Activated CD4-positive, alpha-beta T cell treated with anti-CD3 and anti-CD28 coated beads, Interleukin-2, amount 10 ng/mL, durations not matched to agents 7 days and 5 days (primary cell): ENCODE measurements at regions not wholly inside any gene's neighbourhood (a gene's known extent, or its start where the extent isn't known, plus 50 kb on each side); places are given as distances from the start of the nearest gene placed in this dataset.
"Not testable (repeated sequence)": the region's sequence is repeated elsewhere in the genome, so short reads cannot be mapped to it uniquely, and the experiment has no call there.

Experiments used
- CTCF ChIA-PET: fragments of 350-600 bp; sonication (Branson Sonifier 250); formaldehyde crosslinking; loops from one replicate; lab custom pipeline; 2021; ENCODE audit warnings: antibody characterized with exemption; lab: Charles Lee
- POLR2A ChIA-PET: fragments of 350-600 bp; sonication (Branson Sonifier 250); formaldehyde crosslinking; loops from one replicate; lab custom pipeline; 2021; ENCODE audit warnings: antibody characterized with exemption; lab: Charles Lee
- DNase-seq: peaks from one replicate; pipeline ENCODE4 v3.0.0-alpha.2; 2020
- H3K27ac Mint-ChIP-seq: one replicate; pipeline ENCODE4 v1.8.0; 2021; ENCODE audit warnings: mild to moderate bottlenecking, moderate library complexity, mixed read lengths
- H3K27me3 Mint-ChIP-seq: one replicate; pipeline ENCODE4 v1.8.0; 2021; ENCODE audit warnings: mixed read lengths
- H3K36me3 Mint-ChIP-seq: one replicate; pipeline ENCODE4 v1.8.0; 2021; ENCODE audit warnings: low read depth, mixed read lengths
- H3K4me1 Mint-ChIP-seq: one replicate; pipeline ENCODE4 v1.8.0; 2021; ENCODE audit warnings: mixed read lengths
- H3K4me3 Mint-ChIP-seq: one replicate; pipeline ENCODE4 v1.8.0; 2021; ENCODE audit warnings: mild to moderate bottlenecking, moderate library complexity, mixed read lengths
- H3K9me3 Mint-ChIP-seq: one replicate; pipeline ENCODE4 v1.8.0; 2021; ENCODE audit warnings: mixed read lengths

DNA sequence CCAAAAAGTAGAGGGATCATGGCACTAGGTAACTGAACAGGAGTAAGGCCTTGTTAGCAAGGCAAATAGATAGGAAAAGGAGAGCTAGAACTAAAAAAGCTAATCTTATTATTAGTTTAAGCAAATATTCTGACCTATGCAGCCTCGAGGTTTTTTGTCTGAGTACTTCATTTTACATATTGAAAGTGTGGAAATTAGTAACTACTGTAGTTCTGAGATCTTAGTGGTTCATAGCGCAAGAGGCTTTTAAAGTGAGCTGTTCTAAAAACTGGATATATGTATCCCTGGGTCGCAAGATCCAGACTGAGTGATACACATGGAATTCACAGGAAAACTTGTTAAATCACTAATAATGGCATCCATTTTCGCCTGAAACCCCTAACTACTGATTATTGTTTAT lies 411.0 kb upstream of the SOX5 start:
- Mint-ChIP-seq H3K27me3 (no peaks in the 10 kb centered on the region), H3K27ac (no peak overlapping the region), H3K4me3 (no peak overlapping the region), H3K36me3 (no peaks in the 10 kb centered on the region), H3K4me1 (no peaks in the 10 kb centered on the region), H3K9me3 (no peaks in the 10 kb centered on the region)
- no peak for DNase-seq
- ChIA-PET POLR2A (no interaction called here), CTCF (no interaction called here)

DNA sequence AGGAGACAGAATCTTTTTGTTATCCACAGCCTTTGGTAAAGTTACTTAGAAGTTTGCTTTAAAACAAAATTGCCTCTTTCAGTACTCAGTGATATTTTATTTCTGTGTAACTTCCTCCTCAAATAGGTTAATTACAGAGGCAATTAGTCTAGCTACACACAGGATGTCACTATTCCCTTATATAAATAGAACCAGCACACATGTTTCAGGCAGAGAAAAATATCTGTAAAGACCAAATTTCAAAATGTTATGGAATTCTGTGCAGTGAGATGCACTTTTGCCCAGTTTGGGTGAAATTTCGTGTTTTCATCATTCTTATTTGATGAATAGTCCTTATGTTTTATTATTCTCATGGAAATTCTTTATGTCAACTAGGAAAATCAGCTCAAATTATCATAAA lies 410.6 kb upstream of the SOX5 start:
- H3K27ac Mint-ChIP-seq = no peak overlapping the region
- no peaks in the 10 kb centered on the region for H3K27me3 Mint-ChIP-seq
- H3K4me1 Mint-ChIP-seq = no peaks in the 10 kb centered on the region
- DNase-seq = no peak
- ChIA-PET POLR2A (no interaction called here), CTCF (no interaction called here)
- H3K36me3 Mint-ChIP-seq = no peaks in the 10 kb centered on the region
- no peaks in the 10 kb centered on the region for H3K9me3 Mint-ChIP-seq
- H3K4me3 Mint-ChIP-seq = no peak overlapping the region

DNA sequence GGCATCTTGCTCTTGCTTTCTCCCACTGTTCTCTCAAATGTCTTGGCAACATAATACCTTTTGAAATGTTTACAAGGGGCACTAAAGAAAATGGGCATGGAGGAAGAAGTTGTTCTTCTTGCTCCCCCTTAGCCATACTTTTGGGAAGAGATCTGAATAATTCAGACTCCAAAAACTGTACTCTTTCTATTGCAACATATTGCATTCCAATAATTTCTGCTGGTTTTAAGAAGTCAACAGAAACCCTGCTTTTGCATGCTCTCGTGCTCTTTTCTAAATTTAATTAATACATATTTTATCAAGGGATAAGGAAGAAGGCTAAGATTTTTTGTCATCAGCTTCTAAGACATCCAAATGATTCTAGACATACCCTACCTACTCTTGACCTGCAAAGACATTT lies 409.9 kb upstream of the SOX5 start:
- ChIA-PET CTCF (no interaction called here), POLR2A (no interaction called here)
- H3K27ac Mint-ChIP-seq = no peak overlapping the region
- no peaks in the 10 kb centered on the region for H3K27me3 Mint-ChIP-seq
- H3K9me3 Mint-ChIP-seq = no peaks in the 10 kb centered on the region
- H3K36me3 Mint-ChIP-seq = no peaks in the 10 kb centered on the region
- DNase-seq = no peak
- H3K4me1 Mint-ChIP-seq = no peaks in the 10 kb centered on the region
- H3K4me3 Mint-ChIP-seq = no peak overlapping the region

- Mint-ChIP-seq H3K27me3 (no peaks in the 10 kb centered on the region), H3K36me3 (no peaks in the 10 kb centered on the region), H3K9me3 (no peaks in the 10 kb centered on the region), H3K4me3 (no peak overlapping the region), H3K27ac (no peak overlapping the region), H3K4me1 (no peaks in the 10 kb centered on the region)
- no peak for DNase-seq
- CTCF ChIA-PET = no interaction called here
- POLR2A ChIA-PET = no interaction called here
Measured at GRCh38 chr12:24356240-24356804, 406.9 kb upstream of the SOX5 start.

GRCh38 chr12:24352363-24352762 lies 402.9 kb upstream of the SOX5 start:
- ChIA-PET CTCF (no interaction called here), POLR2A (no interaction called here)
- H3K27me3 Mint-ChIP-seq = no peaks in the 10 kb centered on the region
- H3K4me1 Mint-ChIP-seq = no peaks in the 10 kb centered on the region
- H3K4me3 Mint-ChIP-seq = no peak overlapping the region
- H3K36me3 Mint-ChIP-seq = no peaks in the 10 kb centered on the region
- no peaks in the 10 kb centered on the region for H3K9me3 Mint-ChIP-seq
- DNase-seq = no peak
- H3K27ac Mint-ChIP-seq = no peak overlapping the region

DNA sequence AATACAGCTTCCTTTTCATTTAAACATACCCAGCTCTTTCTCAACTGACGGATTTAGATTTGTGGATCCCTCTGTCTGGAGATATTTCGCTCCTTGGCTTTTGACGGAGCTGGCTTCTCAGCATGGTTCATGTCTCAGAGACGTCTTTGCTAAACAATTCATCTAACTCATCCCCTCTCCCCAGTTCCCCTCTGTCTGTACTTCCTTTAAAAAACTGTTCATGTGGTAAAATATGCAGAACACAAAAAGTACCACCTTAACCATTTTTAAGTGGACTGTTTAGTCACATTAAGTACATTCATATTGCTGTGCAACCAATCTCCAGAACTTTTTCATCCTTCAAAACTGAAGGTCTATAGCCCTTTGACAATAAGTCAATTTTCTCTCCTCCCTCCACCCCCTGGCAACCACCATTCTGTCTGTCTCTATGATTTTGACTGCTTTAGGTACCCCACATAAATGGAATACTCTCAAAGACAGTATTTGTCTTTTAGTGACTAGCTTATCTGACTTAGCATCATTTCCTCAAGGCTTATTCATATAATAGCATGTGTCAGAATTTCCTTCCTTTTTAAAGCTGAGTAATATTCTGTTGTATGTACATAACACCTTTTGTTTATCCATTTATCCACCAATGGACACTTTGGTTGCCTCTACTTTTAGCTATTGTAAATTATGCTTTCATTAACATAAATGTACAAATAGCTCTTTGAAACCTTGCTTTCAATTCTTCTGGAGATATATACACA lies 399.8 kb upstream of the SOX5 start:
- H3K4me3 Mint-ChIP-seq = no peak overlapping the region

GRCh38 chr12:24348180-24348579 lies 398.7 kb upstream of the SOX5 start:
- CTCF ChIA-PET, H3K27ac Mint-ChIP-seq, DNase-seq, H3K36me3 Mint-ChIP-seq, H3K9me3 Mint-ChIP-seq, H3K27me3 Mint-ChIP-seq, H3K4me3 Mint-ChIP-seq, POLR2A ChIA-PET, H3K4me1 Mint-ChIP-seq: not testable (repeated sequence)

More for the DNA sequence above, 399.8 kb upstream of the SOX5 start:
- ChIA-PET CTCF (interaction anchor here (1.3 kb wide), 1 partner anchor 9 kb away, joined by 4 read pairs; no protein-coding TSS in a partner anchor), POLR2A (no interaction called here)
- H3K27ac Mint-ChIP-seq = no peak overlapping the region
- H3K4me1 Mint-ChIP-seq = no peaks in the 10 kb centered on the region
- no peak for DNase-seq
- H3K27me3 Mint-ChIP-seq = no peaks in the 10 kb centered on the region
- H3K9me3 Mint-ChIP-seq = no peaks in the 10 kb centered on the region
- no peaks in the 10 kb centered on the region for H3K36me3 Mint-ChIP-seq

DNA sequence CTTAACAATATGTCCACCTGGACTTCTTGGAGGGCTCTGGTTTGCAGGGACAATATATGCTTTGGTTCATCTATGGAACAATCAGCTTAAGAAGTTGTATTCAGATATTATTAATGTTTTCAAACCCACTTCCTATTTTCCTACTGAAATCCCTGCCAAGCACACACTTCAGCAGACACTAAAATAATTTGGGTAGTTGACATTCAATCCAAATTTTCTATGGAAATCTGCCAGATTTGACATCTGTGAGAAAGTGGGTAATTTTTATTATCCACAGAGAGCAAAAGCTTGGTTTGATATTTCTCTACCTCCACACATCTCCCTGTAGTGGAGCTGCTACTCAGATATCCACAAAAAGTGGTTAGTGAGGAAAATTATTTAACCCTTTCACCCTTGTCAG lies 378.8 kb upstream of the SOX5 start:
- Mint-ChIP-seq H3K27me3 (no peaks in the 10 kb centered on the region), H3K36me3 (no peaks in the 10 kb centered on the region), H3K27ac (no peak overlapping the region), H3K4me3 (no peak overlapping the region), H3K9me3 (no peaks in the 10 kb centered on the region), H3K4me1 (no peaks in the 10 kb centered on the region)
- no peak for DNase-seq
- POLR2A ChIA-PET = no interaction called here
- CTCF ChIA-PET = no interaction called here

DNA sequence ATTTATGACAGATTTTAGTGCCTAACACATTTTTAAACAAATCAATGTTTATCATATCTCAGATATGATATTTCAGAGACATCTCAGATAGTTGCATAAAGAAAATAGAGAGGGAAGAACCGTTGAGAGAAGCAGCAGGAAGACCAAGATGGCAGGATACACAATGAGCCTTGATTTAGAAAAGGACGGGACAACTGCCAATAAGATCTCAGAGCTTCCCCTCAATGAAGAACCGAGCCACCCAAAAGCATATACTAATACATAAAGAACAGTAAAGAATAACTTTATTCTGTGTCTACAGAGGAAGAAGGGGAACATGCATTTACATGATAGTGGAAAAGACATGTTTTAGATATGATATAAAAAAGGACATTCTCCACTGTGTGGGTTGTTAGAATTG lies 375.9 kb upstream of the SOX5 start:
- no peak for DNase-seq
- no peak overlapping the region for H3K4me3 Mint-ChIP-seq
- H3K27me3 Mint-ChIP-seq = no peaks in the 10 kb centered on the region
- no peak overlapping the region for H3K27ac Mint-ChIP-seq
- POLR2A ChIA-PET = no interaction called here
- CTCF ChIA-PET = no interaction called here
- no peaks in the 10 kb centered on the region for H3K9me3 Mint-ChIP-seq
- H3K4me1 Mint-ChIP-seq = no peaks in the 10 kb centered on the region
- H3K36me3 Mint-ChIP-seq = no peaks in the 10 kb centered on the region

GRCh38 chr12:24307716-24308335 lies 358.4 kb upstream of the SOX5 start:
- Mint-ChIP-seq H3K4me1 (no peaks in the 10 kb centered on the region), H3K27me3 (peaks cover 2% of the 10 kb centered on the region), H3K4me3 (no peak overlapping the region), H3K9me3 (no peaks in the 10 kb centered on the region), H3K36me3 (no peaks in the 10 kb centered on the region), H3K27ac (no peak overlapping the region)
- no peak for DNase-seq
- ChIA-PET POLR2A (no interaction called here), CTCF (no interaction called here)

DNA sequence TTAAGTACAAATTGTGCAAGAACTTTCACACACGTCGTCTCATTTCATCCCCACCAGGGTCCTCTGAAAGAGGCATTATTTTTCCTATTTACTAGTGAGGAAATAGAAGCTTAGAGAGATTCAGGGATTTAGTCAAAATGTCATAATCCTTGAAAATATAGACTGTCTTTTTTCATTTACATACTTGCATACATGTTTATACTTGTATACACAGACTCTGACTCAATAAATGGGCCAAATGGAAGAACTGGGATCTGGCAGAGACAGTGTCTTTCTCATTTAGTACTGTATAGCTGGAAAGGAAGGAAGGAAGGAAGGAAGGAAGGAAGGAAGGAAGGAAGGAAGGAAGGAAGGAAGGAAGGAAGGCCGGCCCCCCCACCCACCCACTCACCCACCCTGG lies 357.7 kb upstream of the SOX5 start:
- no peaks in the 10 kb centered on the region for H3K4me1 Mint-ChIP-seq
- CTCF ChIA-PET = no interaction called here
- H3K9me3 Mint-ChIP-seq = no peaks in the 10 kb centered on the region
- H3K4me3 Mint-ChIP-seq = no peak overlapping the region
- POLR2A ChIA-PET = no interaction called here
- H3K27ac Mint-ChIP-seq = no peak overlapping the region
- no peaks in the 10 kb centered on the region for H3K36me3 Mint-ChIP-seq
- no peak for DNase-seq
- peaks cover 2% of the 10 kb centered on the region for H3K27me3 Mint-ChIP-seq

- CTCF ChIA-PET = no interaction called here
- Mint-ChIP-seq H3K9me3 (no peaks in the 10 kb centered on the region), H3K4me3 (no peak overlapping the region), H3K27me3 (peaks cover 2% of the 10 kb centered on the region), H3K4me1 (no peaks in the 10 kb centered on the region), H3K36me3 (no peaks in the 10 kb centered on the region), H3K27ac (no peak overlapping the region)
- POLR2A ChIA-PET = no interaction called here
- DNase-seq = no peak
Measured at GRCh38 chr12:24306001-24306400, 356.5 kb upstream of the SOX5 start.

- Mint-ChIP-seq H3K27ac (no peak overlapping the region), H3K36me3 (no peaks in the 10 kb centered on the region), H3K27me3 (peaks cover 2% of the 10 kb centered on the region), H3K9me3 (no peaks in the 10 kb centered on the region), H3K4me1 (no peaks in the 10 kb centered on the region), H3K4me3 (no peak overlapping the region)
- CTCF ChIA-PET = no interaction called here
- no peak for DNase-seq
- POLR2A ChIA-PET = no interaction called here
Measured at GRCh38 chr12:24304285-24304684, 354.8 kb upstream of the SOX5 start.
